ENCODE measurements at regions not wholly inside any gene's neighbourhood (a gene's known extent, or its start where the extent isn't known, plus 50 kb on each side); places are given as distances from the start of the nearest gene placed in this dataset.

GRCh38 chr15:58277333-58277732 is 139.2 kb downstream of the AQP9 start:
- WGBS (ENCODE audit: insufficient coverage): no CpG with 5 or more reads among the region's 1 CpG
- DNase-seq (no peak), ATAC-seq (ENCODE audit: low read depth) (no peak)
- H3K9me3 ChIP-seq (ENCODE audit: control extremely low read depth in 1 of 3, control insufficient read depth in 2 of 3, insufficient read depth in 1 of 3, low read length in 2 of 3): no peaks in the 10 kb centered on the region
- no peaks in the 10 kb centered on the region for H4K20me1 ChIP-seq (ENCODE audit: control insufficient read depth, insufficient read depth, low read length, poor library complexity, severe bottlenecking)
- no peaks in the 10 kb centered on the region for H3K4me1 ChIP-seq (ENCODE audit: control insufficient read depth in 2 of 2, insufficient read depth in 2 of 2, low read length in 2 of 2)
- Mint-ChIP-seq H3K4me1 (no peaks in the 10 kb centered on the region), H3K4me3 (no peak overlapping the region), H3K9me3 (ENCODE audit: insufficient read depth) (no peaks in the 10 kb centered on the region), H3K27ac (no peak overlapping the region), H3K27me3 (peaks cover 22% of the 10 kb centered on the region)
- intact Hi-C loops (cut with micrococcal nuclease): no loop called here
- H3K79me2 ChIP-seq (ENCODE audit: control insufficient read depth, insufficient read depth, low read length): no peaks in the 10 kb centered on the region
- no peak overlapping the region for H3K4me3 ChIP-seq (ENCODE audit: control extremely low read depth in 1 of 5, extremely low read depth in 1 of 5, insufficient read depth in 1 of 5, low read depth in 2 of 5, low read length in 4 of 5)
- POLR2A ChIA-PET: no interaction called here
- no peak for TF ChIP-seq EZH2 (IDR thresholded peaks at IDR 0.05; ENCODE audit: borderline replicate concordance, insufficient read depth, low read depth, low read length, poor library complexity, severe bottlenecking)
- no peak for TF ChIP-seq CTCF (IDR thresholded peaks at IDR 0.05)
- no peaks in the 10 kb centered on the region for H3K27me3 ChIP-seq (replicated peaks in 1 of 4; ENCODE audit: control extremely low read depth in 1 of 4, control insufficient read depth in 3 of 4, insufficient read depth in 4 of 4, low read length in 3 of 4)
- no peak overlapping the region for H3K4me2 ChIP-seq (replicated peaks; ENCODE audit: low read depth, low read length, poor library complexity, severe bottlenecking)
- CTCF ChIA-PET: no interaction called here
- no peak overlapping the region for H2AFZ ChIP-seq (ENCODE audit: insufficient read depth, low read depth, low read length, poor library complexity, severe bottlenecking)
- H3K27ac ChIP-seq (ENCODE audit: low read length in 2 of 2): no peak overlapping the region
- no peaks in the 10 kb centered on the region for H3K36me3 ChIP-seq (replicated peaks in 1 of 2; ENCODE audit: control extremely low read depth in 1 of 2, control insufficient read depth in 1 of 2, extremely low read depth in 1 of 2, insufficient read depth in 2 of 2, low read length in 1 of 2)
- H3K9ac ChIP-seq (ENCODE audit: low read length): no peak overlapping the region

GRCh38 chr15:58279106-58279505 is 140.9 kb downstream of the AQP9 start:
- Histone ChIP-seq H4K20me1 (ENCODE audit: control insufficient read depth, insufficient read depth, low read length, poor library complexity, severe bottlenecking) (no peaks in the 10 kb centered on the region), H3K4me3 (ENCODE audit: control extremely low read depth in 1 of 5, extremely low read depth in 1 of 5, insufficient read depth in 1 of 5, low read depth in 2 of 5, low read length in 4 of 5) (no peak overlapping the region), H2AFZ (ENCODE audit: insufficient read depth, low read depth, low read length, poor library complexity, severe bottlenecking) (no peak overlapping the region), H3K4me1 (ENCODE audit: control insufficient read depth in 2 of 2, insufficient read depth in 2 of 2, low read length in 2 of 2) (no peaks in the 10 kb centered on the region), H3K27me3 (replicated peaks in 1 of 4; ENCODE audit: control extremely low read depth in 1 of 4, control insufficient read depth in 3 of 4, insufficient read depth in 4 of 4, low read length in 3 of 4) (no peaks in the 10 kb centered on the region), H3K9me3 (ENCODE audit: control extremely low read depth in 1 of 3, control insufficient read depth in 2 of 3, insufficient read depth in 1 of 3, low read length in 2 of 3) (no peaks in the 10 kb centered on the region), H3K36me3 (replicated peaks in 1 of 2; ENCODE audit: control extremely low read depth in 1 of 2, control insufficient read depth in 1 of 2, extremely low read depth in 1 of 2, insufficient read depth in 2 of 2, low read length in 1 of 2) (no peaks in the 10 kb centered on the region), H3K9ac (ENCODE audit: low read length) (no peak overlapping the region), H3K4me2 (replicated peaks; ENCODE audit: low read depth, low read length, poor library complexity, severe bottlenecking) (no peak overlapping the region), H3K27ac (ENCODE audit: low read length in 2 of 2) (no peak overlapping the region), H3K79me2 (ENCODE audit: control insufficient read depth, insufficient read depth, low read length) (no peaks in the 10 kb centered on the region)
- 100% methylated on average over 1 of the region's 3 CpGs for WGBS (ENCODE audit: insufficient coverage)
- POLR2A ChIA-PET: no interaction called here
- Mint-ChIP-seq H3K4me1 (no peaks in the 10 kb centered on the region), H3K27me3 (peaks cover 26% of the 10 kb centered on the region), H3K9me3 (ENCODE audit: insufficient read depth) (no peaks in the 10 kb centered on the region), H3K27ac (no peak overlapping the region), H3K4me3 (no peak overlapping the region)
- ATAC-seq (ENCODE audit: low read depth): no peak
- no peak for DNase-seq
- intact Hi-C loops (cut with micrococcal nuclease): no loop called here
- CTCF ChIA-PET: no interaction called here
- no peak for TF ChIP-seq EZH2 (IDR thresholded peaks at IDR 0.05; ENCODE audit: borderline replicate concordance, insufficient read depth, low read depth, low read length, poor library complexity, severe bottlenecking)
- no peak for TF ChIP-seq CTCF (IDR thresholded peaks at IDR 0.05)

Measured in B cell (primary cell).